Suprapubic skin (tissue), 3 donors: ENCODE measurements at regions not wholly inside any gene's neighbourhood (a gene's known extent, or its start where the extent isn't known, plus 50 kb on each side); places are given as distances from the start of the nearest gene placed in this dataset.

ENCODE experiments used
- EP300 ChIP-seq: sonication (generic); formaldehyde crosslinking; IDR thresholded peaks from one replicate; pipeline ENCODE4 v1.6.1; 2017; ENCODE audit warnings: antibody characterized with exemption
- POLR2A ChIP-seq, 2 donors: fragments of 450-650 bp; IDR thresholded peaks; one replicate each; pipeline ENCODE4 v1.6.1; 2017; ENCODE audit warnings: antibody characterized with exemption in 2 of 2, mild to moderate bottlenecking in 2 of 2, moderate library complexity in 2 of 2
- TF ChIP-seq, protein P1 (sequence below), 2 donors: fragments of 200-600 bp in 1 of 2; fragments of 450-650 bp in 1 of 2; sonication (generic) in 1 of 2; IDR thresholded peaks; one replicate each; pipeline ENCODE4 v1.5.1; 2016 to 2019; ENCODE audit warnings: antibody characterized with exemption in 2 of 2, mild to moderate bottlenecking in 1 of 2, moderate library complexity in 1 of 2

DNA sequence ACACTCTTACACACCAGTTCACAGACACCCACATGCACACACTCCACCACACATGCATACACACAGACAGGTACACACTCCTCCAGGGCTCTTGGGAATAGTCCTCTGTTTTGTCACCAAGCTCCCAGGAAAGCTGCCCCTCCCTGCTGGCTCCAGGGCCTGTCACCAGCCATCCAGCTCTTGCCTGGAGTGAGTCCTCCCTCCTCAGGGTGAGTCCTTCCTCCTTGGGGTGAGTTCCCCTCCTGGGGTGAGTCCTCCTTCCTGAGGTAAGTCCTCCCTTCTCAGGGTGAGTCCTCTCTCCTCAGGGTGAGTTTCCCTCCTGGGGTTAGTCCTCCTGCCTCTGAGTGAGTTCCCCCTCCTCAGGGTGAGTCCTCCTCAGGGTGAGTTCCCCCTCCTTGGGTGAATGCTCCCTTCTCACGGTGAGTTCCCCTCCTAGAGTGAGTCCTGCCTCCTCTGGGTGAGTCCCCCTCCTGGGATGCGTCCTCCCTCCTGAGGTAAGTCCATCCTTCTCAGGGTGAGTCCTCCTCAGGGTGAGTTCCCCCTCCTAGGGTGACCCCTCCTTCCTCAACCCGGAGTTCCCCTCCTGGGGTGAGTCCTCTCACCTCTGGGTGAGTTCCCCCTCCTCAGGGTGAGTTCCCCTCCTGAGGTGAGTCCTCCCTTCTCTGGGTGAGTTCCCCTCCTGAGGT, 100.6 kb upstream of the FGF3 start:
- TF ChIP-seq EP300 (no peak), POLR2A (IDR thresholded peaks at IDR 0.05) (no peak)
- TF ChIP-seq, protein P1, sequence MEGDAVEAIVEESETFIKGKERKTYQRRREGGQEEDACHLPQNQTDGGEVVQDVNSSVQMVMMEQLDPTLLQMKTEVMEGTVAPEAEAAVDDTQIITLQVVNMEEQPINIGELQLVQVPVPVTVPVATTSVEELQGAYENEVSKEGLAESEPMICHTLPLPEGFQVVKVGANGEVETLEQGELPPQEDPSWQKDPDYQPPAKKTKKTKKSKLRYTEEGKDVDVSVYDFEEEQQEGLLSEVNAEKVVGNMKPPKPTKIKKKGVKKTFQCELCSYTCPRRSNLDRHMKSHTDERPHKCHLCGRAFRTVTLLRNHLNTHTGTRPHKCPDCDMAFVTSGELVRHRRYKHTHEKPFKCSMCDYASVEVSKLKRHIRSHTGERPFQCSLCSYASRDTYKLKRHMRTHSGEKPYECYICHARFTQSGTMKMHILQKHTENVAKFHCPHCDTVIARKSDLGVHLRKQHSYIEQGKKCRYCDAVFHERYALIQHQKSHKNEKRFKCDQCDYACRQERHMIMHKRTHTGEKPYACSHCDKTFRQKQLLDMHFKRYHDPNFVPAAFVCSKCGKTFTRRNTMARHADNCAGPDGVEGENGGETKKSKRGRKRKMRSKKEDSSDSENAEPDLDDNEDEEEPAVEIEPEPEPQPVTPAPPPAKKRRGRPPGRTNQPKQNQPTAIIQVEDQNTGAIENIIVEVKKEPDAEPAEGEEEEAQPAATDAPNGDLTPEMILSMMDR (IDR thresholded peaks at IDR 0.05) = no peak
